SK-N-SH (cell line): ENCODE measurements at regions not wholly inside any gene's neighbourhood (a gene's known extent, or its start where the extent isn't known, plus 50 kb on each side); places are given as distances from the start of the nearest gene placed in this dataset.

Experiments
- CTCF ChIA-PET: fragments of 300-600, 350-600 bp; formaldehyde crosslinking; extraction: SDS; loops from one replicate; lab custom pipeline; 2021; lab: Yijun Ruan, JAX
- POLR2A ChIA-PET: fragments of 350-600 bp; sonication (Branson Sonifier 250); formaldehyde crosslinking; extraction: SDS; loops from one replicate; lab custom pipeline; 2020; ENCODE audit warnings: antibody characterized with exemption, inconsistent platforms; lab: Yijun Ruan, JAX
- DNase-seq: peaks from one replicate; pipeline ENCODE4 v3.0.0; 2012
- H2AFZ ChIP-seq: fragments of 200-600 bp; sonication (generic); 2 replicates; pipeline ENCODE4 v1.8.1; 2016; ENCODE audit warnings: antibody characterized with exemption, mild to moderate bottlenecking, low read depth
- H3F3A ChIP-seq: fragments of 200-600 bp; sonication (generic); replicated peaks from 2 replicates; pipeline ENCODE3; 2016; ENCODE audit warnings: antibody characterized with exemption, mild to moderate bottlenecking; ENCODE audit not compliant: insufficient read depth
- H3K27ac ChIP-seq, 2 experiments: fragments of 200-500 bp in 1 of 2; fragments of 200-600 bp in 1 of 2; sonication (Bioruptor generic) in 1 of 2; sonication (generic), shearing (Covaris generic) in 1 of 2; 2 replicates each; pipeline versions ENCODE4 v1.5.1 to v1.6.1; 2014 to 2016; ENCODE audit warnings: low read depth in 2 of 2, inconsistent platforms in 1 of 2, low read length in 1 of 2, mild to moderate bottlenecking in 1 of 2, mixed read lengths in 1 of 2
- H3K27me3 ChIP-seq: fragments of 200-600 bp; sonication (generic), shearing (Covaris generic); 2 replicates; pipeline ENCODE4 v1.6.1; 2016; ENCODE audit warnings: mixed run types; ENCODE audit not compliant: insufficient read depth
- H3K36me3 ChIP-seq, 2 experiments: fragments of 200-500 bp in 1 of 2; fragments of 200-600 bp in 1 of 2; sonication (Bioruptor generic) in 1 of 2; sonication (generic) in 1 of 2; replicated peaks in 1 of 2; 2 replicates each; pipeline versions ENCODE3 to v1.5.1; 2014 to 2016; ENCODE audit warnings: low read length in 1 of 2, mild to moderate bottlenecking in 1 of 2; ENCODE audit not compliant: insufficient read depth in 2 of 2, control insufficient read depth in 1 of 2
- H3K4me1 ChIP-seq, 2 experiments: fragments of 200-500 bp in 1 of 2; fragments of 200-600 bp in 1 of 2; sonication (Bioruptor generic) in 1 of 2; sonication (generic), shearing (Covaris generic) in 1 of 2; 2 replicates each; pipeline versions ENCODE4 v1.5.1 to v1.6.1; 2014 to 2016; ENCODE audit warnings: low read depth in 1 of 2, low read length in 1 of 2, mixed run types in 1 of 2; ENCODE audit not compliant: insufficient read depth in 2 of 2, control insufficient read depth in 1 of 2
- H3K4me2 ChIP-seq: fragments of 200-600 bp; sonication (generic), shearing (Covaris generic); 2 replicates; pipeline ENCODE4 v1.6.1; 2017; ENCODE audit warnings: mixed run types
- H3K4me3 ChIP-seq, 2 experiments: fragments of 200-500 bp in 1 of 2; fragments of 200-600 bp in 1 of 2; sonication (Bioruptor generic) in 1 of 2; sonication (generic), shearing (Covaris generic) in 1 of 2; 2 replicates each; pipeline versions ENCODE4 v1.5.1 to v1.8.1; 2014 to 2016; ENCODE audit warnings: low read depth in 2 of 2, inconsistent platforms in 1 of 2, low read length in 1 of 2, mild to moderate bottlenecking in 1 of 2, mixed read lengths in 1 of 2, moderate library complexity in 1 of 2
- H3K79me2 ChIP-seq: fragments of 200-600 bp; sonication (generic); 2 replicates; pipeline ENCODE4 v1.8.1; 2017; ENCODE audit warnings: mild to moderate bottlenecking; ENCODE audit not compliant: insufficient read depth
- H3K9ac ChIP-seq: fragments of 200-600 bp; sonication (generic); 2 replicates; pipeline ENCODE4 v1.6.1; 2017; ENCODE audit warnings: mixed run types
- H3K9me2 ChIP-seq: fragments of 200-600 bp; sonication (generic); 2 replicates; pipeline ENCODE4 v1.6.1; 2017; ENCODE audit warnings: mixed run types
- H3K9me3 ChIP-seq: fragments of 200-600 bp; sonication (generic); 2 replicates; pipeline ENCODE4 v1.6.1; 2017; ENCODE audit warnings: mixed run types, mild to moderate bottlenecking, moderate library complexity
- H4K20me1 ChIP-seq: fragments of 200-600 bp; sonication (generic); 2 replicates; pipeline ENCODE4 v1.6.1; 2017; ENCODE audit warnings: mild to moderate bottlenecking, mixed run types; ENCODE audit not compliant: insufficient read depth
- CHD2 ChIP-seq: fragments of 150-350 bp; IDR thresholded peaks from 2 replicates; pipeline ENCODE4 v1.6.1; 2018; ENCODE audit warnings: low read length; ENCODE audit not compliant: partially characterized antibody
- FOSL2 ChIP-seq: IDR thresholded peaks from 2 replicates; pipeline ENCODE4 v1.4.0; 2012; ENCODE audit warnings: low read depth, mild to moderate bottlenecking, moderate library complexity, borderline replicate concordance
- FOXM1 ChIP-seq: IDR thresholded peaks from 2 replicates; pipeline ENCODE4 v1.4.0; 2012; ENCODE audit warnings: low read depth, mild to moderate bottlenecking
- GABPA ChIP-seq: IDR thresholded peaks from 2 replicates; pipeline ENCODE4 v1.4.0; 2012; ENCODE audit warnings: low read depth, mild to moderate bottlenecking
- GATA2 ChIP-seq: sonication (generic); formaldehyde crosslinking; IDR thresholded peaks from 2 replicates; pipeline ENCODE4 v1.5.0; 2020; ENCODE audit warnings: mild to moderate bottlenecking, missing genetic modification reagents
- NFIC ChIP-seq: IDR thresholded peaks from 2 replicates; pipeline ENCODE4 v1.4.0; 2012; ENCODE audit warnings: borderline replicate concordance
- NRF1 ChIP-seq: IDR thresholded peaks from 2 replicates; pipeline ENCODE4 v1.6.1; 2012; ENCODE audit warnings: low read depth, mild to moderate bottlenecking, low read length
- RAD21 ChIP-seq: IDR thresholded peaks from 2 replicates; pipeline ENCODE4 v1.6.1; 2012; ENCODE audit warnings: mild to moderate bottlenecking, low read length
- RFX5 ChIP-seq: IDR thresholded peaks from 2 replicates; pipeline ENCODE4 v1.6.1; 2012; ENCODE audit warnings: mild to moderate bottlenecking, improper control_type of control experiment, low read length
- RXRA ChIP-seq: IDR thresholded peaks from 2 replicates; pipeline ENCODE4 v1.4.0; 2012; ENCODE audit warnings: low read depth, mild to moderate bottlenecking, borderline replicate concordance
- SIN3A ChIP-seq: IDR thresholded peaks from 2 replicates; pipeline ENCODE4 v1.6.1; 2012; ENCODE audit warnings: low read depth, mild to moderate bottlenecking, low read length, moderate library complexity, borderline replicate concordance
- SMC3 ChIP-seq: IDR thresholded peaks from 2 replicates; pipeline ENCODE4 v1.6.1; 2012; ENCODE audit warnings: low read depth, low read length, improper control_type of control experiment
- YY1 ChIP-seq: IDR thresholded peaks from 2 replicates; pipeline ENCODE4 v1.4.0; 2012; ENCODE audit warnings: low read depth, mild to moderate bottlenecking
- WGBS: methylation state at CpG from one replicate; pipeline ENCODE4 v1.1.6; 2017; ENCODE audit warnings: low lambda C conversion rate; 5-methylcytosine and 5-hydroxymethylcytosine counted together
- TF ChIP-seq, protein P1 (sequence below): IDR thresholded peaks from 2 replicates; pipeline ENCODE4 v1.6.1; 2012; ENCODE audit warnings: mild to moderate bottlenecking, low read depth, low read length, moderate library complexity
- TF ChIP-seq, protein P2 (sequence below): fragments of 150-350 bp; IDR thresholded peaks from 2 replicates; pipeline ENCODE4 v1.6.1; 2016; ENCODE audit warnings: mild to moderate bottlenecking, low read depth, low read length
- TF ChIP-seq, protein P3 (sequence below): IDR thresholded peaks from 2 replicates; pipeline ENCODE4 v1.4.0; 2012; ENCODE audit warnings: low read depth, borderline replicate concordance
- TF ChIP-seq, protein P4 (sequence below): fragments of 150-350 bp; IDR thresholded peaks from 2 replicates; pipeline ENCODE4 v1.6.1; 2017; ENCODE audit warnings: antibody characterized with exemption, low read length, low read depth, borderline replicate concordance
- TF ChIP-seq, protein P5 (sequence below): IDR thresholded peaks from 2 replicates; pipeline ENCODE4; 2012
- TF ChIP-seq, protein P6 (sequence below): fragments of 200-600 bp; sonication (generic); IDR thresholded peaks from 2 replicates; pipeline ENCODE4 v1.6.1; 2017; ENCODE audit warnings: antibody characterized with exemption, mild to moderate bottlenecking, moderate library complexity

DNA sequence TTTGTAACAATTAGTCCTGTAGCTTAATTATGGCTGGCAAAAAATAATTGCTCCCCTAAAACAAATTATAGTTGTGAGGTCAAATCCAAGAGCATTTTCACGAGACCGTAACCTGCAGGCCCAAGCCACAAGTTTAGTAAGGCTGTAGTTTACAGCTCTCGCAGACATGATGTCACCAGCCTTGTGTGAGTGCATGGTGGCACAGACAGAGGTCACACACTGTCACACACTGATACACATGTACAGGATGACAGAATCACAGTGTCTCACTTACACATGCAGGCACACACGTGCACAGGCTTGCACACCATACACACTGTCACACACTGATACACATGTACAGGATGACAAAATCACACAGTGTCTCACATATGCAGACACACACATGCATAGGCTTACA is 518.8 kb downstream of the IRX1 start:
- Histone ChIP-seq H3K9me2 (no peaks in the 10 kb centered on the region), H3K4me3 (no peak overlapping the region), H3K27me3 (no peaks in the 10 kb centered on the region), H3K79me2 (no peaks in the 10 kb centered on the region), H3K36me3 (no peaks in the 10 kb centered on the region), H3K9me3 (no peaks in the 10 kb centered on the region), H3F3A (no peaks in the 10 kb centered on the region), H3K9ac (no peak overlapping the region), H3K27ac (no peak overlapping the region), H3K4me2 (no peak overlapping the region), H4K20me1 (no peaks in the 10 kb centered on the region), H3K4me1 (no peaks in the 10 kb centered on the region), H2AFZ (no peak overlapping the region)
- POLR2A ChIA-PET: no interaction called here
- 6% methylated on average over 4 of the region's 4 CpGs for whole genome bisulfite sequencing
- DNase-seq: no peak
- TF ChIP-seq GATA2 (CRISPR knock-in tag): no peak
- TF ChIP-seq SMC3: no peak
- TF ChIP-seq CHD2: no peak
- TF ChIP-seq RAD21: no peak
- no peak for TF ChIP-seq FOXM1
- TF ChIP-seq, protein P1, sequence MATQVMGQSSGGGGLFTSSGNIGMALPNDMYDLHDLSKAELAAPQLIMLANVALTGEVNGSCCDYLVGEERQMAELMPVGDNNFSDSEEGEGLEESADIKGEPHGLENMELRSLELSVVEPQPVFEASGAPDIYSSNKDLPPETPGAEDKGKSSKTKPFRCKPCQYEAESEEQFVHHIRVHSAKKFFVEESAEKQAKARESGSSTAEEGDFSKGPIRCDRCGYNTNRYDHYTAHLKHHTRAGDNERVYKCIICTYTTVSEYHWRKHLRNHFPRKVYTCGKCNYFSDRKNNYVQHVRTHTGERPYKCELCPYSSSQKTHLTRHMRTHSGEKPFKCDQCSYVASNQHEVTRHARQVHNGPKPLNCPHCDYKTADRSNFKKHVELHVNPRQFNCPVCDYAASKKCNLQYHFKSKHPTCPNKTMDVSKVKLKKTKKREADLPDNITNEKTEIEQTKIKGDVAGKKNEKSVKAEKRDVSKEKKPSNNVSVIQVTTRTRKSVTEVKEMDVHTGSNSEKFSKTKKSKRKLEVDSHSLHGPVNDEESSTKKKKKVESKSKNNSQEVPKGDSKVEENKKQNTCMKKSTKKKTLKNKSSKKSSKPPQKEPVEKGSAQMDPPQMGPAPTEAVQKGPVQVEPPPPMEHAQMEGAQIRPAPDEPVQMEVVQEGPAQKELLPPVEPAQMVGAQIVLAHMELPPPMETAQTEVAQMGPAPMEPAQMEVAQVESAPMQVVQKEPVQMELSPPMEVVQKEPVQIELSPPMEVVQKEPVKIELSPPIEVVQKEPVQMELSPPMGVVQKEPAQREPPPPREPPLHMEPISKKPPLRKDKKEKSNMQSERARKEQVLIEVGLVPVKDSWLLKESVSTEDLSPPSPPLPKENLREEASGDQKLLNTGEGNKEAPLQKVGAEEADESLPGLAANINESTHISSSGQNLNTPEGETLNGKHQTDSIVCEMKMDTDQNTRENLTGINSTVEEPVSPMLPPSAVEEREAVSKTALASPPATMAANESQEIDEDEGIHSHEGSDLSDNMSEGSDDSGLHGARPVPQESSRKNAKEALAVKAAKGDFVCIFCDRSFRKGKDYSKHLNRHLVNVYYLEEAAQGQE: no peak
- TF ChIP-seq, protein P2, sequence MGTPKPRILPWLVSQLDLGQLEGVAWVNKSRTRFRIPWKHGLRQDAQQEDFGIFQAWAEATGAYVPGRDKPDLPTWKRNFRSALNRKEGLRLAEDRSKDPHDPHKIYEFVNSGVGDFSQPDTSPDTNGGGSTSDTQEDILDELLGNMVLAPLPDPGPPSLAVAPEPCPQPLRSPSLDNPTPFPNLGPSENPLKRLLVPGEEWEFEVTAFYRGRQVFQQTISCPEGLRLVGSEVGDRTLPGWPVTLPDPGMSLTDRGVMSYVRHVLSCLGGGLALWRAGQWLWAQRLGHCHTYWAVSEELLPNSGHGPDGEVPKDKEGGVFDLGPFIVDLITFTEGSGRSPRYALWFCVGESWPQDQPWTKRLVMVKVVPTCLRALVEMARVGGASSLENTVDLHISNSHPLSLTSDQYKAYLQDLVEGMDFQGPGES: no peak
- TF ChIP-seq RFX5: no peak
- no peak for TF ChIP-seq YY1
- TF ChIP-seq, protein P3, sequence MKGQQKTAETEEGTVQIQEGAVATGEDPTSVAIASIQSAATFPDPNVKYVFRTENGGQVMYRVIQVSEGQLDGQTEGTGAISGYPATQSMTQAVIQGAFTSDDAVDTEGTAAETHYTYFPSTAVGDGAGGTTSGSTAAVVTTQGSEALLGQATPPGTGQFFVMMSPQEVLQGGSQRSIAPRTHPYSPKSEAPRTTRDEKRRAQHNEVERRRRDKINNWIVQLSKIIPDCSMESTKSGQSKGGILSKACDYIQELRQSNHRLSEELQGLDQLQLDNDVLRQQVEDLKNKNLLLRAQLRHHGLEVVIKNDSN: no peak
- TF ChIP-seq, protein P4, sequence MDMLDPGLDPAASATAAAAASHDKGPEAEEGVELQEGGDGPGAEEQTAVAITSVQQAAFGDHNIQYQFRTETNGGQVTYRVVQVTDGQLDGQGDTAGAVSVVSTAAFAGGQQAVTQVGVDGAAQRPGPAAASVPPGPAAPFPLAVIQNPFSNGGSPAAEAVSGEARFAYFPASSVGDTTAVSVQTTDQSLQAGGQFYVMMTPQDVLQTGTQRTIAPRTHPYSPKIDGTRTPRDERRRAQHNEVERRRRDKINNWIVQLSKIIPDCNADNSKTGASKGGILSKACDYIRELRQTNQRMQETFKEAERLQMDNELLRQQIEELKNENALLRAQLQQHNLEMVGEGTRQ: no peak
- TF ChIP-seq, protein P5, sequence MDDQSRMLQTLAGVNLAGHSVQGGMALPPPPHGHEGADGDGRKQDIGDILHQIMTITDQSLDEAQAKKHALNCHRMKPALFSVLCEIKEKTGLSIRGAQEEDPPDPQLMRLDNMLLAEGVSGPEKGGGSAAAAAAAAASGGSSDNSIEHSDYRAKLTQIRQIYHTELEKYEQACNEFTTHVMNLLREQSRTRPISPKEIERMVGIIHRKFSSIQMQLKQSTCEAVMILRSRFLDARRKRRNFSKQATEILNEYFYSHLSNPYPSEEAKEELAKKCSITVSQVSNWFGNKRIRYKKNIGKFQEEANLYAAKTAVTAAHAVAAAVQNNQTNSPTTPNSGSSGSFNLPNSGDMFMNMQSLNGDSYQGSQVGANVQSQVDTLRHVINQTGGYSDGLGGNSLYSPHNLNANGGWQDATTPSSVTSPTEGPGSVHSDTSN: no peak
- no peak for TF ChIP-seq NRF1
- no peak for TF ChIP-seq NFIC
- TF ChIP-seq FOSL2: no peak
- no peak for TF ChIP-seq RXRA
- TF ChIP-seq SIN3A: no peak
- no peak for TF ChIP-seq GABPA
- TF ChIP-seq, protein P6, sequence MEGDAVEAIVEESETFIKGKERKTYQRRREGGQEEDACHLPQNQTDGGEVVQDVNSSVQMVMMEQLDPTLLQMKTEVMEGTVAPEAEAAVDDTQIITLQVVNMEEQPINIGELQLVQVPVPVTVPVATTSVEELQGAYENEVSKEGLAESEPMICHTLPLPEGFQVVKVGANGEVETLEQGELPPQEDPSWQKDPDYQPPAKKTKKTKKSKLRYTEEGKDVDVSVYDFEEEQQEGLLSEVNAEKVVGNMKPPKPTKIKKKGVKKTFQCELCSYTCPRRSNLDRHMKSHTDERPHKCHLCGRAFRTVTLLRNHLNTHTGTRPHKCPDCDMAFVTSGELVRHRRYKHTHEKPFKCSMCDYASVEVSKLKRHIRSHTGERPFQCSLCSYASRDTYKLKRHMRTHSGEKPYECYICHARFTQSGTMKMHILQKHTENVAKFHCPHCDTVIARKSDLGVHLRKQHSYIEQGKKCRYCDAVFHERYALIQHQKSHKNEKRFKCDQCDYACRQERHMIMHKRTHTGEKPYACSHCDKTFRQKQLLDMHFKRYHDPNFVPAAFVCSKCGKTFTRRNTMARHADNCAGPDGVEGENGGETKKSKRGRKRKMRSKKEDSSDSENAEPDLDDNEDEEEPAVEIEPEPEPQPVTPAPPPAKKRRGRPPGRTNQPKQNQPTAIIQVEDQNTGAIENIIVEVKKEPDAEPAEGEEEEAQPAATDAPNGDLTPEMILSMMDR: no peak
- CTCF ChIA-PET: interaction anchor here (1.1 kb wide), 1 partner anchor 12 kb away, joined by 3 read pairs; no protein-coding TSS in a partner anchor
